ENCODE measurements at regions not wholly inside any gene's neighbourhood (a gene's known extent, or its start where the extent isn't known, plus 50 kb on each side); places are given as distances from the start of the nearest gene placed in this dataset.

GRCh38 chr15:39453620-39454019 lies 127.3 kb upstream of the THBS1 start:
- no peak for DNase-seq (ENCODE audit: low spot score)

- DNase-seq (ENCODE audit: low spot score) = no peak
These were observed 126.5 kb upstream of the THBS1 start for GRCh38 chr15:39454189-39454986.

GRCh38 chr15:39455471-39455991 lies 125.3 kb upstream of the THBS1 start:
- no peak for DNase-seq (ENCODE audit: low spot score)

- no peak for DNase-seq (ENCODE audit: low spot score)
These were observed 124.7 kb upstream of the THBS1 start for GRCh38 chr15:39456159-39456558.

- DNase-seq (ENCODE audit: low spot score) = no peak
These were observed 124.1 kb upstream of the THBS1 start for GRCh38 chr15:39456582-39457330.

- no peak for DNase-seq (ENCODE audit: low spot score)
These were observed 122.7 kb upstream of the THBS1 start for GRCh38 chr15:39458131-39458530.

GRCh38 chr15:39459548-39459947 lies 121.3 kb upstream of the THBS1 start:
- DNase-seq (ENCODE audit: low spot score) = no peak

GRCh38 chr15:39460748-39461147 lies 120.1 kb upstream of the THBS1 start:
- DNase-seq (ENCODE audit: low spot score) = no peak

- no peak for DNase-seq (ENCODE audit: low spot score)
These were observed 119.2 kb upstream of the THBS1 start for GRCh38 chr15:39461536-39462130.

GRCh38 chr15:39462691-39463090 lies 118.2 kb upstream of the THBS1 start:
- no peak for DNase-seq (ENCODE audit: low spot score)

GRCh38 chr15:39465843-39466749 lies 114.8 kb upstream of the THBS1 start:
- DNase-seq (ENCODE audit: low spot score) = no peak

GRCh38 chr15:39466750-39467105 lies 114.2 kb upstream of the THBS1 start:
- DNase-seq (ENCODE audit: low spot score) = no peak

- DNase-seq (ENCODE audit: low spot score) = no peak
These were observed 112.5 kb upstream of the THBS1 start for GRCh38 chr15:39468331-39468730.

- DNase-seq (ENCODE audit: low spot score) = no peak
These were observed 112.1 kb upstream of the THBS1 start for GRCh38 chr15:39468828-39469227.

- DNase-seq (ENCODE audit: low spot score) = no peak
These were observed 108.9 kb upstream of the THBS1 start for GRCh38 chr15:39471785-39472574.

- DNase-seq (ENCODE audit: low spot score) = no peak
These were observed 108.1 kb upstream of the THBS1 start for GRCh38 chr15:39472621-39473297.

GRCh38 chr15:39473298-39473947 lies 107.5 kb upstream of the THBS1 start:
- no peak for DNase-seq (ENCODE audit: low spot score)

- no peak for DNase-seq (ENCODE audit: low spot score)
These were observed 106.2 kb upstream of the THBS1 start for GRCh38 chr15:39474657-39475056.

- DNase-seq (ENCODE audit: low spot score) = no peak
These were observed 101.9 kb upstream of the THBS1 start for GRCh38 chr15:39478996-39479395.

- no peak for DNase-seq (ENCODE audit: low spot score)
These were observed 101.0 kb upstream of the THBS1 start for GRCh38 chr15:39479911-39480310.
